HG02981 (cell line): ENCODE measurements at regions not wholly inside any gene's neighbourhood (a gene's known extent, or its start where the extent isn't known, plus 50 kb on each side); places are given as distances from the start of the nearest gene placed in this dataset.
"Not testable (repeated sequence)": the region's sequence is repeated elsewhere in the genome, so short reads cannot be mapped to it uniquely, and the experiment has no call there.

Experiments used
- ATAC-seq: cut with Tn5 transposase; IDR thresholded peaks from one replicate; pipeline ENCODE4 v1.9.1; 2021; ENCODE audit warnings: mild to moderate bottlenecking, moderate library complexity; ENCODE audit not compliant: unreplicated experiment

- ATAC-seq = no peak
Measured at GRCh38 chr7:17437586-17437985, 139.1 kb downstream of the AHR start.

- not testable (repeated sequence) for ATAC-seq
Measured at GRCh38 chr7:17440025-17440784, 141.8 kb downstream of the AHR start.

- no peak for ATAC-seq
Measured at GRCh38 chr7:17440831-17441230, 142.4 kb downstream of the AHR start.

GRCh38 chr7:17441557-17441956 lies 143.1 kb downstream of the AHR start:
- no peak for ATAC-seq

- no peak for ATAC-seq
Measured at GRCh38 chr7:17444151-17444550, 145.7 kb downstream of the AHR start.

- no peak for ATAC-seq
Measured at GRCh38 chr7:17444673-17445072, 146.2 kb downstream of the AHR start.

GRCh38 chr7:17446340-17446739 lies 147.9 kb downstream of the AHR start:
- ATAC-seq = no peak

- ATAC-seq = no peak
Measured at GRCh38 chr7:17447728-17448478, 149.5 kb downstream of the AHR start.

- no peak for ATAC-seq
Measured at GRCh38 chr7:17448479-17449423, 150.3 kb downstream of the AHR start.

- ATAC-seq = no peak
Measured at GRCh38 chr7:17456541-17456940, 158.1 kb downstream of the AHR start.

- no peak for ATAC-seq
Measured at GRCh38 chr7:17460001-17460400, 161.5 kb downstream of the AHR start.

- ATAC-seq = no peak
Measured at GRCh38 chr7:17460665-17461064, 162.2 kb downstream of the AHR start.

- ATAC-seq = no peak
Measured at GRCh38 chr7:17462131-17462631, 163.7 kb downstream of the AHR start.

- ATAC-seq = no peak
Measured at GRCh38 chr7:17463511-17464085, 165.1 kb downstream of the AHR start.

- ATAC-seq = no peak
Measured at GRCh38 chr7:17466216-17466615, 167.8 kb downstream of the AHR start.

- ATAC-seq = no peak
Measured at GRCh38 chr7:17467386-17467945, 169.0 kb downstream of the AHR start.

GRCh38 chr7:17471325-17471724 lies 172.9 kb downstream of the AHR start:
- ATAC-seq = no peak

GRCh38 chr7:17472518-17472917 lies 174.1 kb downstream of the AHR start:
- ATAC-seq = no peak

- ATAC-seq = no peak
Measured at GRCh38 chr7:17472939-17473338, 174.5 kb downstream of the AHR start.

GRCh38 chr7:17474724-17475344 lies 176.4 kb downstream of the AHR start:
- no peak for ATAC-seq
